ENCODE measurements at regions not wholly inside any gene's neighbourhood (a gene's known extent, or its start where the extent isn't known, plus 50 kb on each side); places are given as distances from the start of the nearest gene placed in this dataset.

GRCh38 chr2:10184421-10184820 lies 61.9 kb downstream of the RRM2 start:
- H3K36me3 Mint-ChIP-seq (ENCODE audit: low read depth) = peaks cover 16% of the 10 kb centered on the region; the same call in 2 of the 3 replicates
- H3K27ac ChIP-seq (ENCODE audit: low read depth) = no peak overlapping the region
- no peaks in the 10 kb centered on the region for H3F3A ChIP-seq (replicated peaks; ENCODE audit: low read depth)
- no peak overlapping the region for H3K27ac Mint-ChIP-seq
- no peak overlapping the region for H3K4me2 ChIP-seq
- no peaks in the 10 kb centered on the region for H3K79me2 ChIP-seq (replicated peaks; ENCODE audit: insufficient read depth)
- H3K36me3 ChIP-seq (ENCODE audit: insufficient read depth) = no peaks in the 10 kb centered on the region
- TF ChIP-seq NANOG (IDR thresholded peaks at IDR 0.05; ENCODE audit: borderline replicate concordance) (no peak), CREB1 (CRISPR knock-in tag; IDR thresholded peaks at IDR 0.05; ENCODE audit: low read depth) (no peak), REST (IDR thresholded peaks at IDR 0.05; ENCODE audit: unreplicated experiment) (no peak), POLR2AphosphoS5 (IDR thresholded peaks at IDR 0.05; ENCODE audit: low read depth) (no peak), ETS1 (IDR thresholded peaks at IDR 0.05) (no peak), STAT1 (IDR thresholded peaks at IDR 0.05; ENCODE audit: unreplicated experiment) (no peak), EZH2 (IDR thresholded peaks at IDR 0.05; ENCODE audit: low read depth, unreplicated experiment) (no peak), JUNB (IDR thresholded peaks at IDR 0.05; ENCODE audit: unreplicated experiment) (no peak), ZNF331 (CRISPR knock-in tag; IDR thresholded peaks at IDR 0.05; ENCODE audit: low read depth) (no peak), EZH2phosphoT487 (IDR thresholded peaks at IDR 0.05; ENCODE audit: unreplicated experiment) (no peak), ZNF114 (CRISPR knock-in tag; IDR thresholded peaks at IDR 0.05) (no peak)
- TF ChIP-seq, protein P1, sequence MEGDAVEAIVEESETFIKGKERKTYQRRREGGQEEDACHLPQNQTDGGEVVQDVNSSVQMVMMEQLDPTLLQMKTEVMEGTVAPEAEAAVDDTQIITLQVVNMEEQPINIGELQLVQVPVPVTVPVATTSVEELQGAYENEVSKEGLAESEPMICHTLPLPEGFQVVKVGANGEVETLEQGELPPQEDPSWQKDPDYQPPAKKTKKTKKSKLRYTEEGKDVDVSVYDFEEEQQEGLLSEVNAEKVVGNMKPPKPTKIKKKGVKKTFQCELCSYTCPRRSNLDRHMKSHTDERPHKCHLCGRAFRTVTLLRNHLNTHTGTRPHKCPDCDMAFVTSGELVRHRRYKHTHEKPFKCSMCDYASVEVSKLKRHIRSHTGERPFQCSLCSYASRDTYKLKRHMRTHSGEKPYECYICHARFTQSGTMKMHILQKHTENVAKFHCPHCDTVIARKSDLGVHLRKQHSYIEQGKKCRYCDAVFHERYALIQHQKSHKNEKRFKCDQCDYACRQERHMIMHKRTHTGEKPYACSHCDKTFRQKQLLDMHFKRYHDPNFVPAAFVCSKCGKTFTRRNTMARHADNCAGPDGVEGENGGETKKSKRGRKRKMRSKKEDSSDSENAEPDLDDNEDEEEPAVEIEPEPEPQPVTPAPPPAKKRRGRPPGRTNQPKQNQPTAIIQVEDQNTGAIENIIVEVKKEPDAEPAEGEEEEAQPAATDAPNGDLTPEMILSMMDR (conservative IDR thresholded peaks at IDR 0.05; ENCODE audit: low read depth in 2 of 2) = no peak
- TF ChIP-seq, protein P2, sequence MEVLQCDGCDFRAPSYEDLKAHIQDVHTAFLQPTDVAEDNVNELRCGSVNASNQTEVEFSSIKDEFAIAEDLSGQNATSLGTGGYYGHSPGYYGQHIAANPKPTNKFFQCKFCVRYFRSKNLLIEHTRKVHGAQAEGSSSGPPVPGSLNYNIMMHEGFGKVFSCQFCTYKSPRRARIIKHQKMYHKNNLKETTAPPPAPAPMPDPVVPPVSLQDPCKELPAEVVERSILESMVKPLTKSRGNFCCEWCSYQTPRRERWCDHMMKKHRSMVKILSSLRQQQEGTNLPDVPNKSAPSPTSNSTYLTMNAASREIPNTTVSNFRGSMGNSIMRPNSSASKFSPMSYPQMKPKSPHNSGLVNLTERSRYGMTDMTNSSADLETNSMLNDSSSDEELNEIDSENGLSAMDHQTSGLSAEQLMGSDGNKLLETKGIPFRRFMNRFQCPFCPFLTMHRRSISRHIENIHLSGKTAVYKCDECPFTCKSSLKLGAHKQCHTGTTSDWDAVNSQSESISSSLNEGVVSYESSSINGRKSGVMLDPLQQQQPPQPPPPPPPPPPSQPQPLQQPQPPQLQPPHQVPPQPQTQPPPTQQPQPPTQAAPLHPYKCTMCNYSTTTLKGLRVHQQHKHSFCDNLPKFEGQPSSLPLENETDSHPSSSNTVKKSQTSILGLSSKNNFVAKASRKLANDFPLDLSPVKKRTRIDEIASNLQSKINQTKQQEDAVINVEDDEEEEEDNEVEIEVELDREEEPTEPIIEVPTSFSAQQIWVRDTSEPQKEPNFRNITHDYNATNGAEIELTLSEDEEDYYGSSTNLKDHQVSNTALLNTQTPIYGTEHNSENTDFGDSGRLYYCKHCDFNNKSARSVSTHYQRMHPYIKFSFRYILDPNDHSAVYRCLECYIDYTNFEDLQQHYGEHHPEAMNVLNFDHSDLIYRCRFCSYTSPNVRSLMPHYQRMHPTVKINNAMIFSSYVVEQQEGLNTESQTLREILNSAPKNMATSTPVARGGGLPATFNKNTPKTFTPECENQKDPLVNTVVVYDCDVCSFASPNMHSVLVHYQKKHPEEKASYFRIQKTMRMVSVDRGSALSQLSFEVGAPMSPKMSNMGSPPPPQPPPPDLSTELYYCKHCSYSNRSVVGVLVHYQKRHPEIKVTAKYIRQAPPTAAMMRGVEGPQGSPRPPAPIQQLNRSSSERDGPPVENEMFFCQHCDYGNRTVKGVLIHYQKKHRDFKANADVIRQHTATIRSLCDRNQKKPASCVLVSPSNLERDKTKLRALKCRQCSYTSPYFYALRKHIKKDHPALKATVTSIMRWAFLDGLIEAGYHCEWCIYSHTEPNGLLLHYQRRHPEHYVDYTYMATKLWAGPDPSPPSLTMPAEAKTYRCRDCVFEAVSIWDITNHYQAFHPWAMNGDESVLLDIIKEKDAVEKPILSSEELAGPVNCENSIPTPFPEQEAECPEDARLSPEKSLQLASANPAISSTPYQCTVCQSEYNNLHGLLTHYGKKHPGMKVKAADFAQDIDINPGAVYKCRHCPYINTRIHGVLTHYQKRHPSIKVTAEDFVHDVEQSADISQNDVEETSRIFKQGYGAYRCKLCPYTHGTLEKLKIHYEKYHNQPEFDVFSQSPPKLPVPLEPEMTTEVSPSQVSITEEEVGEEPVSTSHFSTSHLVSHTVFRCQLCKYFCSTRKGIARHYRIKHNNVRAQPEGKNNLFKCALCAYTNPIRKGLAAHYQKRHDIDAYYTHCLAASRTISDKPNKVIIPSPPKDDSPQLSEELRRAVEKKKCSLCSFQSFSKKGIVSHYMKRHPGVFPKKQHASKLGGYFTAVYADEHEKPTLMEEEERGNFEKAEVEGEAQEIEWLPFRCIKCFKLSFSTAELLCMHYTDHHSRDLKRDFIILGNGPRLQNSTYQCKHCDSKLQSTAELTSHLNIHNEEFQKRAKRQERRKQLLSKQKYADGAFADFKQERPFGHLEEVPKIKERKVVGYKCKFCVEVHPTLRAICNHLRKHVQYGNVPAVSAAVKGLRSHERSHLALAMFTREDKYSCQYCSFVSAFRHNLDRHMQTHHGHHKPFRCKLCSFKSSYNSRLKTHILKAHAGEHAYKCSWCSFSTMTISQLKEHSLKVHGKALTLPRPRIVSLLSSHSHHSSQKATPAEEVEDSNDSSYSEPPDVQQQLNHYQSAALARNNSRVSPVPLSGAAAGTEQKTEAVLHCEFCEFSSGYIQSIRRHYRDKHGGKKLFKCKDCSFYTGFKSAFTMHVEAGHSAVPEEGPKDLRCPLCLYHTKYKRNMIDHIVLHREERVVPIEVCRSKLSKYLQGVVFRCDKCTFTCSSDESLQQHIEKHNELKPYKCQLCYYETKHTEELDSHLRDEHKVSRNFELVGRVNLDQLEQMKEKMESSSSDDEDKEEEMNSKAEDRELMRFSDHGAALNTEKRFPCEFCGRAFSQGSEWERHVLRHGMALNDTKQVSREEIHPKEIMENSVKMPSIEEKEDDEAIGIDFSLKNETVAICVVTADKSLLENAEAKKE (CRISPR knock-in tag; IDR thresholded peaks at IDR 0.05) = no peak
- no peak overlapping the region for H2AFZ ChIP-seq
- H3K4me1 ChIP-seq (ENCODE audit: insufficient read depth) = no peaks in the 10 kb centered on the region
- H3K27me3 ChIP-seq (ENCODE audit: insufficient read depth) = no peaks in the 10 kb centered on the region
- DNase-seq (ENCODE audit: low spot score) (no peak), ATAC-seq (no peak)
- no peaks in the 10 kb centered on the region for H4K20me1 ChIP-seq (replicated peaks; ENCODE audit: insufficient read depth)
- no peak overlapping the region for H3K4me3 Mint-ChIP-seq
- no peaks in the 10 kb centered on the region for H3K4me1 Mint-ChIP-seq
- peaks cover 3% of the 10 kb centered on the region for H3K27me3 Mint-ChIP-seq (ENCODE audit: insufficient read depth, low read depth, poor library complexity)
- no peak overlapping the region for H3K4me3 ChIP-seq
- no peaks in the 10 kb centered on the region for H3K9me2 ChIP-seq (ENCODE audit: insufficient read depth)
- no peaks in the 10 kb centered on the region for H3K9me3 Mint-ChIP-seq
